CD14-positive monocyte (primary cell): ENCODE measurements at regions not wholly inside any gene's neighbourhood (a gene's known extent, or its start where the extent isn't known, plus 50 kb on each side); places are given as distances from the start of the nearest gene placed in this dataset.

Experiments
- DNase-seq, 3 donors: peaks; one replicate each; pipeline ENCODE4 v3.0.0-alpha.2; 2011 to 2022
- H2AFZ ChIP-seq: 2 replicates; pipeline ENCODE4 v1.6.0; 2012; ENCODE audit warnings: mild to moderate bottlenecking, low read depth, low read length, inconsistent platforms; ENCODE audit not compliant: insufficient read depth, poor library complexity, severe bottlenecking
- H3K27ac ChIP-seq, 2 donors: 1 replicate in 1 of 2; 2 replicates in 1 of 2; pipeline ENCODE4 v1.5.1; 2012 to 2013; ENCODE audit warnings: low read length in 2 of 2, control low read depth in 1 of 2, inconsistent platforms in 1 of 2, low read depth in 1 of 2, mild to moderate bottlenecking in 1 of 2
- H3K27me3 ChIP-seq, 2 donors: one replicate each; pipeline versions ENCODE4 v1.6.0 to v1.6.1; 2011 to 2013; ENCODE audit warnings: low read length in 2 of 2; ENCODE audit not compliant: control insufficient read depth in 2 of 2, insufficient read depth in 2 of 2
- H3K36me3 ChIP-seq, 2 donors: replicated peaks in 1 of 2; 1 replicate in 1 of 2; 2 replicates in 1 of 2; pipeline versions ENCODE4 v1.5.1 to v1.6.1; 2012 to 2013; ENCODE audit warnings: low read length in 2 of 2, control low read depth in 1 of 2, inconsistent platforms in 1 of 2, mild to moderate bottlenecking in 1 of 2; ENCODE audit not compliant: insufficient read depth in 2 of 2, control insufficient read depth in 1 of 2
- H3K4me1 ChIP-seq, 2 donors: 1 replicate in 1 of 2; 2 replicates in 1 of 2; pipeline versions ENCODE4 v1.5.1 to v1.6.1; 2012 to 2013; ENCODE audit warnings: low read length in 2 of 2, control low read depth in 1 of 2, inconsistent platforms in 1 of 2, mild to moderate bottlenecking in 1 of 2, moderate library complexity in 1 of 2; ENCODE audit not compliant: insufficient read depth in 2 of 2, control insufficient read depth in 1 of 2
- H3K4me2 ChIP-seq: replicated peaks from 2 replicates; pipeline ENCODE3; 2012; ENCODE audit warnings: low read length, moderate library complexity, mild to moderate bottlenecking; ENCODE audit not compliant: poor library complexity, severe bottlenecking; ENCODE audit errors: extremely low read depth
- H3K4me3 ChIP-seq, 3 experiments: fragments of 200-600 bp in 1 of 3; sonication (generic) in 1 of 3; replicated peaks in 1 of 3; 1 replicate in 2 of 3; 2 replicates in 1 of 3; pipeline ENCODE4 v1.5.1; 2011 to 2013; ENCODE audit warnings: low read length in 3 of 3, mild to moderate bottlenecking in 3 of 3, control low read depth in 2 of 3, low read depth in 2 of 3, inconsistent platforms in 1 of 3, moderate library complexity in 1 of 3
- H3K79me2 ChIP-seq: 2 replicates; pipeline ENCODE4 v1.6.0; 2012; ENCODE audit warnings: mild to moderate bottlenecking, control low read depth, inconsistent platforms, low read length, moderate library complexity; ENCODE audit not compliant: insufficient read depth
- H3K9ac ChIP-seq: 2 replicates; pipeline ENCODE4 v1.6.0; 2017; ENCODE audit warnings: low read length, mild to moderate bottlenecking; ENCODE audit not compliant: insufficient read depth, poor library complexity, severe bottlenecking
- H3K9me3 ChIP-seq, 2 donors: replicated peaks in 1 of 2; 1 replicate in 1 of 2; 2 replicates in 1 of 2; pipeline versions ENCODE4 v1.5.1 to v1.6.1; 2012 to 2013; ENCODE audit warnings: low read length in 2 of 2, control low read depth in 1 of 2; ENCODE audit not compliant: control insufficient read depth in 1 of 2, insufficient read depth in 1 of 2
- H4K20me1 ChIP-seq: 2 replicates; pipeline ENCODE4 v1.6.0; 2012; ENCODE audit warnings: mild to moderate bottlenecking, low read length, control low read depth, moderate library complexity; ENCODE audit not compliant: insufficient read depth
- H3K27ac Mint-ChIP-seq, 7 donors: one replicate each; pipeline ENCODE4 v1.8.0; 2020; ENCODE audit warnings: mild to moderate bottlenecking in 7 of 7, mixed read lengths in 7 of 7, moderate library complexity in 6 of 7, inconsistent platforms in 2 of 7
- H3K27me3 Mint-ChIP-seq, 3 donors: one replicate each; pipeline ENCODE4 v1.8.0; 2021 to 2022; ENCODE audit warnings: low read depth in 3 of 3, mild to moderate bottlenecking in 3 of 3, mixed read lengths in 3 of 3, moderate library complexity in 3 of 3, inconsistent platforms in 1 of 3
- H3K36me3 Mint-ChIP-seq, 2 donors: one replicate each; pipeline ENCODE4 v1.8.0; 2020; ENCODE audit warnings: mixed read lengths in 2 of 2, inconsistent platforms in 1 of 2, mild to moderate bottlenecking in 1 of 2
- H3K4me1 Mint-ChIP-seq: one replicate; pipeline ENCODE4 v1.8.0; 2020; ENCODE audit warnings: mild to moderate bottlenecking, mixed read lengths
- H3K4me3 Mint-ChIP-seq, 2 donors: one replicate each; pipeline ENCODE4 v1.8.0; 2020; ENCODE audit warnings: mild to moderate bottlenecking in 2 of 2, mixed read lengths in 2 of 2, moderate library complexity in 1 of 2
- H3K9me3 Mint-ChIP-seq, 7 donors: one replicate each; pipeline ENCODE4 v1.8.0; 2020 to 2022; ENCODE audit warnings: mixed read lengths in 7 of 7, mild to moderate bottlenecking in 6 of 7, moderate library complexity in 6 of 7, inconsistent platforms in 2 of 7
- WGBS: methylation state at CpG from one replicate; pipeline ENCODE4 v1.1.5; 2013; ENCODE audit warnings: missing lambda C conversion rate; ENCODE audit not compliant: insufficient coverage; 5-methylcytosine and 5-hydroxymethylcytosine counted together
- intact Hi-C, 2 donors: fragments of 100-400 bp; cut with micrococcal nuclease; formaldehyde crosslinking; loops; one replicate each; pipeline versions ENCODE4 v1.15.0 to v1.15.1; 2023
- TF ChIP-seq, protein P1 (sequence below): fragments of 200-600 bp; IDR thresholded peaks from one replicate; pipeline ENCODE4 v1.8.0; 2022; ENCODE audit warnings: antibody characterized with exemption, mild to moderate bottlenecking

DNA sequence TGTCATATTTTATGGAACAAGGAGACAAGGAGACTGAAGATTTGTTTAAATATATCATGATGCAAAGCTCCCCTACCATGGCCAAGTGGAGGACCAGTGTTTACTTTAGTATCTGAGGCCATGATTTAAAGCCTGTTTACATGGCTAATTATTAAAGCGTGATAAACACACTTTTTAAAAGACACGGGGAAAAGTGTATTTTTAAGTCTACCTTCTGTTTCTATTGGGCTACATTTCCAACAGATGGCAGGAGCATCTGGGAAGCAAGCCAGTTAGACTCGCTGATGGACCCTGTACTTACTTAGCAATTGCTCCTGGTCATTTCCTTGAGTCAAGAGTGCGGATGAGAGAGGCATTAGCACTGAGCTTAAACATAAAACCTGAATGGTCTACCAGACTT is 480.3 kb upstream of the SEMA6A start:
- Histone ChIP-seq H3K4me3 (no peak overlapping the region), H3K27me3 (no peaks in the 10 kb centered on the region), H3K9ac (no peak overlapping the region), H4K20me1 (no peaks in the 10 kb centered on the region), H3K79me2 (no peaks in the 10 kb centered on the region), H3K36me3 (no peaks in the 10 kb centered on the region), H3K27ac (no peak overlapping the region), H3K9me3 (peaks cover 0 to 10% of the 10 kb centered on the region in 2 donors), H3K4me1 (no peaks in the 10 kb centered on the region), H3K4me2 (no peak overlapping the region), H2AFZ (no peak overlapping the region)
- WGBS = 84% methylated on average over 3 of the region's 4 CpGs
- Mint-ChIP-seq H3K27me3 (peaks cover 0 to 3% (median 0%) of the 10 kb centered on the region in 3 donors), H3K36me3 (no peaks in the 10 kb centered on the region), H3K9me3 (peaks cover 6 to 13% (median 9%) of the 10 kb centered on the region in 7 donors), H3K27ac (no peak overlapping the region), H3K4me3 (no peak overlapping the region), H3K4me1 (no peaks in the 10 kb centered on the region)
- no peak for DNase-seq
- TF ChIP-seq, protein P1, sequence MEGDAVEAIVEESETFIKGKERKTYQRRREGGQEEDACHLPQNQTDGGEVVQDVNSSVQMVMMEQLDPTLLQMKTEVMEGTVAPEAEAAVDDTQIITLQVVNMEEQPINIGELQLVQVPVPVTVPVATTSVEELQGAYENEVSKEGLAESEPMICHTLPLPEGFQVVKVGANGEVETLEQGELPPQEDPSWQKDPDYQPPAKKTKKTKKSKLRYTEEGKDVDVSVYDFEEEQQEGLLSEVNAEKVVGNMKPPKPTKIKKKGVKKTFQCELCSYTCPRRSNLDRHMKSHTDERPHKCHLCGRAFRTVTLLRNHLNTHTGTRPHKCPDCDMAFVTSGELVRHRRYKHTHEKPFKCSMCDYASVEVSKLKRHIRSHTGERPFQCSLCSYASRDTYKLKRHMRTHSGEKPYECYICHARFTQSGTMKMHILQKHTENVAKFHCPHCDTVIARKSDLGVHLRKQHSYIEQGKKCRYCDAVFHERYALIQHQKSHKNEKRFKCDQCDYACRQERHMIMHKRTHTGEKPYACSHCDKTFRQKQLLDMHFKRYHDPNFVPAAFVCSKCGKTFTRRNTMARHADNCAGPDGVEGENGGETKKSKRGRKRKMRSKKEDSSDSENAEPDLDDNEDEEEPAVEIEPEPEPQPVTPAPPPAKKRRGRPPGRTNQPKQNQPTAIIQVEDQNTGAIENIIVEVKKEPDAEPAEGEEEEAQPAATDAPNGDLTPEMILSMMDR = no peak
- intact Hi-C loops = no loop called here

DNA sequence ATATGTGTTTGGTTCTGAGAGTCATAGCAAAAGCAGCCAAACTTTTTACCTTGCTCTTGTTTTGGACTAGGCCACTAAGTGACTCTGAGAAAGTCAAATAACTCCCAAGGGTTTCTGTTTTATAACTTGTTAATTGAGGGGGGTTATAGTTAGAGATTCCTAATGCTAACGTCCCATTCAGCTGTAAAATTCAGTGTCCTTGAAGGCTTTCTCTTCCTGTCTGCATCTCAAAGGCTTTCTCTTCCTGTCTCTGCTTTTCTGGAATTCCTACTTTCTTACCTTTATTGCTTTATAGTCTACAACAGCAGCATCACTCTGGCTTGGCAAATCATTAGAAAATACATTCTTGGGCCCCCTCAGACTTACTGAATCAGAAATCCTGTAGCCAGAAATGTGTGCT is 479.5 kb upstream of the SEMA6A start:
- Histone ChIP-seq H3K4me2 (no peak overlapping the region), H3K79me2 (no peaks in the 10 kb centered on the region), H3K27me3 (no peaks in the 10 kb centered on the region), H3K27ac (no peak overlapping the region), H3K4me3 (no peak overlapping the region), H3K36me3 (no peaks in the 10 kb centered on the region), H4K20me1 (no peaks in the 10 kb centered on the region), H3K4me1 (no peaks in the 10 kb centered on the region), H3K9ac (no peak overlapping the region), H2AFZ (no peak overlapping the region), H3K9me3 (peaks cover 0 to 10% of the 10 kb centered on the region in 2 donors)
- Mint-ChIP-seq H3K36me3 (no peaks in the 10 kb centered on the region), H3K4me3 (no peak overlapping the region), H3K27ac (no peak overlapping the region), H3K9me3 (peaks cover 8 to 17% (median 12%) of the 10 kb centered on the region in 7 donors), H3K27me3 (peaks cover 0 to 1% (median 0%) of the 10 kb centered on the region in 3 donors), H3K4me1 (no peaks in the 10 kb centered on the region)
- intact Hi-C loops = no loop called here
- TF ChIP-seq, protein P1 = no peak
- no CpG with 5 or more reads among the region's 1 CpG for WGBS
- DNase-seq = no peak
